ENCODE measurements at regions not wholly inside any gene's neighbourhood (a gene's known extent, or its start where the extent isn't known, plus 50 kb on each side); places are given as distances from the start of the nearest gene placed in this dataset.
"Not testable (repeated sequence)": the region's sequence is repeated elsewhere in the genome, so short reads cannot be mapped to it uniquely, and the experiment has no call there.

GRCh38 chr18:55968550-55968949 lies 380.6 kb upstream of the TCF4 start:
- intact Hi-C loops (cut with DNase I), result no loop called here
- no peaks in the 10 kb centered on the region for H3K36me3 ChIP-seq (replicated peaks in 1 of 2)
- H3K4me3 ChIP-seq, result no peak overlapping the region
- no peaks in the 10 kb centered on the region for H3K9me3 ChIP-seq (replicated peaks in 1 of 3)
- H3K27me3 ChIP-seq, result no peaks in the 10 kb centered on the region
- H3K4me1 ChIP-seq (replicated peaks in 1 of 2), result no peaks in the 10 kb centered on the region
- H3K27ac ChIP-seq, result no peak overlapping the region
- no peak for TF ChIP-seq CTCF (IDR thresholded peaks at IDR 0.05)
- no peak for TF ChIP-seq POLR2A (IDR thresholded peaks at IDR 0.05)
- DNase-seq, result no peak
- 71 to 90% (median 80%) methylated on average over 3 of the region's 3 CpGs for WGBS, 4 donors

GRCh38 chr18:55967019-55967418 lies 379.0 kb upstream of the TCF4 start:
- H3K27ac ChIP-seq, result no peak overlapping the region
- no peak for DNase-seq
- no peaks in the 10 kb centered on the region for H3K4me1 ChIP-seq (replicated peaks in 1 of 2)
- intact Hi-C loops (cut with DNase I), result no loop called here
- H3K27me3 ChIP-seq, result no peaks in the 10 kb centered on the region
- H3K9me3 ChIP-seq (replicated peaks in 1 of 3), result no peaks in the 10 kb centered on the region
- TF ChIP-seq POLR2A (IDR thresholded peaks at IDR 0.05), result no peak
- no peak for TF ChIP-seq CTCF (IDR thresholded peaks at IDR 0.05)
- no peaks in the 10 kb centered on the region for H3K36me3 ChIP-seq (replicated peaks in 1 of 2)
- 82 to 89% (median 87%) methylated on average over 3 of the region's 3 CpGs for WGBS, 4 donors
- no peak overlapping the region for H3K4me3 ChIP-seq

- DNase-seq, result no peak
- 82 to 84% (median 83%) methylated on average over 1 of the region's 1 CpG for WGBS, 4 donors
- intact Hi-C loops (cut with DNase I), result no loop called here
- Histone ChIP-seq H3K36me3 (replicated peaks in 1 of 2) (no peaks in the 10 kb centered on the region), H3K4me1 (replicated peaks in 1 of 2) (no peaks in the 10 kb centered on the region), H3K27ac (no peak overlapping the region), H3K27me3 (no peaks in the 10 kb centered on the region), H3K9me3 (replicated peaks in 1 of 3) (no peaks in the 10 kb centered on the region), H3K4me3 (no peak overlapping the region)
- no peak for TF ChIP-seq CTCF (IDR thresholded peaks at IDR 0.05)
- TF ChIP-seq POLR2A (IDR thresholded peaks at IDR 0.05), result no peak
These were observed 376.2 kb upstream of the TCF4 start for GRCh38 chr18:55964171-55964570.

- TF ChIP-seq POLR2A (IDR thresholded peaks at IDR 0.05), result no peak
- no peak for TF ChIP-seq CTCF (IDR thresholded peaks at IDR 0.05)
- no peak for DNase-seq
- Histone ChIP-seq H3K36me3 (replicated peaks in 1 of 2) (no peaks in the 10 kb centered on the region), H3K4me3 (no peak overlapping the region), H3K27me3 (no peaks in the 10 kb centered on the region), H3K27ac (no peak overlapping the region), H3K4me1 (replicated peaks in 1 of 2) (no peaks in the 10 kb centered on the region), H3K9me3 (replicated peaks in 1 of 3) (no peaks in the 10 kb centered on the region)
- WGBS, 4 donors, result 75 to 88% (median 85%) methylated on average over 8 to 9 of the region's 9 CpGs
- intact Hi-C loops (cut with DNase I), result no loop called here
These were observed 365.3 kb upstream of the TCF4 start for GRCh38 chr18:55953326-55953725.

- DNase-seq; H3K4me1 ChIP-seq (replicated peaks in 1 of 2); intact Hi-C loops (cut with DNase I); H3K4me3 ChIP-seq; H3K9me3 ChIP-seq (replicated peaks in 1 of 3); H3K27ac ChIP-seq; H3K36me3 ChIP-seq (replicated peaks in 1 of 2); H3K27me3 ChIP-seq: not testable (repeated sequence)
- 75 to 85% (median 77%) methylated on average over 1 to 7 of the region's 7 CpGs for WGBS, 4 donors
These were observed 363.7 kb upstream of the TCF4 start for GRCh38 chr18:55951738-55952137.
